Keratinocyte (primary cell): ENCODE measurements at regions not wholly inside any gene's neighbourhood (a gene's known extent, or its start where the extent isn't known, plus 50 kb on each side); places are given as distances from the start of the nearest gene placed in this dataset.

Source experiments
- DNase-seq: peaks from one replicate; pipeline ENCODE4 v3.0.0-alpha.2; 2011; ENCODE audit warnings: low read depth, missing footprints, low spot score
- FAIRE-seq: peaks from 2 replicates; lab custom pipeline; 2011; peaks lifted over from hg19 to GRCh38; lab: Jason Lieb, UNC
- H2AFZ ChIP-seq: 2 replicates; pipeline ENCODE4 v1.6.0; 2012; ENCODE audit warnings: low read length, control low read depth, inconsistent platforms; ENCODE audit not compliant: control insufficient read depth
- H3K27ac ChIP-seq: 2 replicates; pipeline ENCODE4 v1.5.1; 2011; ENCODE audit warnings: low read length; ENCODE audit not compliant: control insufficient read depth, insufficient read depth
- H3K27me3 ChIP-seq: 3 replicates; pipeline ENCODE4 v1.6.0; 2011; ENCODE audit warnings: low read length; ENCODE audit not compliant: control insufficient read depth, insufficient read depth; ENCODE audit errors: extremely low read depth
- H3K36me3 ChIP-seq, 2 experiments: 2 replicates in 1 of 2; 3 replicates in 1 of 2; pipeline ENCODE4 v1.5.1; 2011; ENCODE audit warnings: low read length in 2 of 2, mild to moderate bottlenecking in 1 of 2; ENCODE audit not compliant: control insufficient read depth in 2 of 2, insufficient read depth in 2 of 2; ENCODE audit errors: extremely low read depth in 1 of 2
- H3K4me1 ChIP-seq: 3 replicates; pipeline ENCODE4 v1.5.1; 2011; ENCODE audit warnings: low read length; ENCODE audit not compliant: control insufficient read depth, insufficient read depth; ENCODE audit errors: extremely low read depth
- H3K4me2 ChIP-seq: 3 replicates; pipeline ENCODE4 v1.6.0; 2011; ENCODE audit warnings: low read depth, low read length; ENCODE audit not compliant: control insufficient read depth, insufficient read depth; ENCODE audit errors: extremely low read depth
- H3K4me3 ChIP-seq, 3 experiments: fragments of 200-600 bp in 1 of 3; sonication (generic) in 1 of 3; 2 replicates in 2 of 3; 3 replicates in 1 of 3; pipeline ENCODE4 v1.5.1; 2011 to 2016; ENCODE audit warnings: low read length in 3 of 3, mild to moderate bottlenecking in 3 of 3, control low read depth in 2 of 3, inconsistent platforms in 1 of 3, low read depth in 1 of 3, mixed read lengths in 1 of 3, mixed run types in 1 of 3, moderate library complexity in 1 of 3; ENCODE audit not compliant: control insufficient read depth in 2 of 3, insufficient read depth in 2 of 3; ENCODE audit errors: extremely low read depth in 1 of 3
- H3K79me2 ChIP-seq: 2 replicates; pipeline ENCODE4 v1.6.0; 2012; ENCODE audit warnings: low read length; ENCODE audit not compliant: control insufficient read depth, insufficient read depth
- H3K9ac ChIP-seq: 3 replicates; pipeline ENCODE4 v1.6.0; 2011; ENCODE audit warnings: low read length; ENCODE audit not compliant: control insufficient read depth, insufficient read depth; ENCODE audit errors: extremely low read depth
- H3K9me1 ChIP-seq: 3 replicates; pipeline ENCODE4 v1.6.0; 2011; ENCODE audit warnings: low read length; ENCODE audit not compliant: control insufficient read depth, insufficient read depth; ENCODE audit errors: extremely low read depth
- H3K9me3 ChIP-seq: 2 replicates; pipeline ENCODE4 v1.5.1; 2012; ENCODE audit warnings: low read depth, low read length; ENCODE audit not compliant: control insufficient read depth
- H4K20me1 ChIP-seq: 3 replicates; pipeline ENCODE4 v1.6.0; 2011; ENCODE audit warnings: low read length; ENCODE audit not compliant: control insufficient read depth, insufficient read depth; ENCODE audit errors: extremely low read depth
- EZH2 ChIP-seq: IDR thresholded peaks from one replicate; pipeline ENCODE4 v1.6.1; 2012; ENCODE audit warnings: inconsistent platforms, mild to moderate bottlenecking, low read length, moderate library complexity
- dilution Hi-C: fragments of 300-500 bp; cut with MboI; formaldehyde crosslinking; loops from one replicate; pipeline ENCODE4 v1.7.0; 2020; ENCODE audit warnings: low sequenced_read_pairs; ENCODE audit not compliant: extremely low pct_ligation_motif_present
- TF ChIP-seq, protein P1 (sequence below), 3 experiments: IDR thresholded peaks in 1 of 3; conservative IDR thresholded peaks in 1 of 3; optimal IDR thresholded peaks in 1 of 3; 2 replicates in 2 of 3; 3 replicates in 1 of 3; pipeline versions ENCODE3 to v1.5.1; 2011; ENCODE audit warnings: low read length in 3 of 3, mild to moderate bottlenecking in 3 of 3, moderate library complexity in 2 of 3, control low read depth in 1 of 3, inconsistent platforms in 1 of 3; ENCODE audit not compliant: insufficient read depth in 2 of 3; ENCODE audit errors: extremely low read depth in 1 of 3

DNA sequence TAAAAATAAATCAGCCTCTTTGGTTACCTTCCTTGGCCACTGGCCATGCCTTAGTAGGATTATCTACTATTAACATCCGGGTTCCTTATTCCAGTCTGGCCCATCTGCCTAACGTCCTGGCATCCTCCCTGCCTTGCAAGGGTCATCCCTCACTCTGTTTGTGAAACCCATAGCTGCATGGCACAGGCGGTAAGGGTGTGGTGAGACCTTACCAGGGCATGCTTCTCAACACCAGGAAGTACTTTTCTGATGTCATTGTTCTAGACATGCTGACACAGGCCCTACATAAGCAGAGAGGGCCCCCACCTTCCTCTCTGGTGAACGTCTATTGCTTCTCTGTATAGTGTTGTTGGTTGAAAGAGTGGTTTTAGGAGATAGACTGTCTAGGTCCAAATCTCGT, 296.8 kb upstream of the SPRED2 start:
- H3K4me3 ChIP-seq = no peak overlapping the region
- no peaks in the 10 kb centered on the region for H3K27me3 ChIP-seq
- dilution Hi-C loops = no loop called here
- no peaks in the 10 kb centered on the region for H4K20me1 ChIP-seq
- H3K36me3 ChIP-seq = no peaks in the 10 kb centered on the region
- DNase-seq (no peak), FAIRE-seq (peak; percentile 17)
- TF ChIP-seq, protein P1, sequence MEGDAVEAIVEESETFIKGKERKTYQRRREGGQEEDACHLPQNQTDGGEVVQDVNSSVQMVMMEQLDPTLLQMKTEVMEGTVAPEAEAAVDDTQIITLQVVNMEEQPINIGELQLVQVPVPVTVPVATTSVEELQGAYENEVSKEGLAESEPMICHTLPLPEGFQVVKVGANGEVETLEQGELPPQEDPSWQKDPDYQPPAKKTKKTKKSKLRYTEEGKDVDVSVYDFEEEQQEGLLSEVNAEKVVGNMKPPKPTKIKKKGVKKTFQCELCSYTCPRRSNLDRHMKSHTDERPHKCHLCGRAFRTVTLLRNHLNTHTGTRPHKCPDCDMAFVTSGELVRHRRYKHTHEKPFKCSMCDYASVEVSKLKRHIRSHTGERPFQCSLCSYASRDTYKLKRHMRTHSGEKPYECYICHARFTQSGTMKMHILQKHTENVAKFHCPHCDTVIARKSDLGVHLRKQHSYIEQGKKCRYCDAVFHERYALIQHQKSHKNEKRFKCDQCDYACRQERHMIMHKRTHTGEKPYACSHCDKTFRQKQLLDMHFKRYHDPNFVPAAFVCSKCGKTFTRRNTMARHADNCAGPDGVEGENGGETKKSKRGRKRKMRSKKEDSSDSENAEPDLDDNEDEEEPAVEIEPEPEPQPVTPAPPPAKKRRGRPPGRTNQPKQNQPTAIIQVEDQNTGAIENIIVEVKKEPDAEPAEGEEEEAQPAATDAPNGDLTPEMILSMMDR (optimal IDR thresholded peaks at IDR 0.05 in 1 of 3, IDR thresholded peaks at IDR 0.05 in 1 of 3, conservative IDR thresholded peaks at IDR 0.05 in 1 of 3; ENCODE audit: extremely low read depth in 1 of 3, insufficient read depth in 2 of 3, low read length in 3 of 3) = no peak
- TF ChIP-seq EZH2 = no peak
- H3K4me1 ChIP-seq = peaks cover 11% of the 10 kb centered on the region
- no peak overlapping the region for H3K9ac ChIP-seq
- no peaks in the 10 kb centered on the region for H3K9me3 ChIP-seq
- peak overlapping the region; percentile 48 for H3K4me2 ChIP-seq
- H3K9me1 ChIP-seq = no peaks in the 10 kb centered on the region
- H2AFZ ChIP-seq = no peak overlapping the region
- no peaks in the 10 kb centered on the region for H3K79me2 ChIP-seq
- H3K27ac ChIP-seq = peak overlapping the region; percentile 27

DNA sequence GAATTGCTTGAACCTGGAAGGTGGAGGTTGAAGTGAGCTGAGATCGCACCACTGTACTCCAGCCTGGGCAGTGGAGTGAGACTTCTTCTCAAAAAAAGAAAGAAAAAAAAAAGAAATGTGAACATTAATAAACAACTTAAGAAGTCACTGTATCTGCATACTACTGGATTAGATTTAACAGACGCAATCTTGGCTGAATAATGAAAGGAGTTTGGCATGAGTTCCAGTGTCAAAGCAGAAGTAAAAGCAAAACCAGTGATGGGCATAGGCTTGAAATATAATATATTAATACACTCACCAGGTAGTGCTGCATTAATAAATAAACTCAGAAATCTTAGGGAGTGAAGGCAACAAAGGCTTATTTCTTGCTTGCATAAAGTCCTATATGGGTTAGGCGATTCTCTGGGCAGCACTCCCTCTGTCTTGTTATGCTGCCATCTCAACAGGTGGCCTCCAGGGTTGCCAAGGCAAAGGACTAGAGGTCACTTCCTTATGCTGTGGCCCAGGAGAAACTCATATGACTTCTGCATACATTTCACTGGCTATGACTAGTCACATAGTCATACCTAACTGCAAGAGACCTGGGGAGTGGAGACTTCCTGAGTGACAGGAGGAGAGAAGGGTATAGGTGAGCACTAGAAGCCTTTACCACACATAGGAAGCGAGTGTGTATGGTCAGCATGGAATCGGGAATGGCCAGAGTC, 296.2 kb upstream of the SPRED2 start:
- peak overlapping the region; percentile 3 for H2AFZ ChIP-seq
- no peaks in the 10 kb centered on the region for H3K9me3 ChIP-seq
- no peak for TF ChIP-seq EZH2
- TF ChIP-seq, protein P1 (optimal IDR thresholded peaks at IDR 0.05 in 1 of 3, IDR thresholded peaks at IDR 0.05 in 1 of 3, conservative IDR thresholded peaks at IDR 0.05 in 1 of 3; ENCODE audit: extremely low read depth in 1 of 3, insufficient read depth in 2 of 3, low read length in 3 of 3) = no peak
- DNase-seq (no peak), FAIRE-seq (peak; percentile 61)
- H3K36me3 ChIP-seq = no peaks in the 10 kb centered on the region
- peak overlapping the region; percentile 48 for H3K4me2 ChIP-seq
- dilution Hi-C loops = no loop called here
- H3K9ac ChIP-seq = no peak overlapping the region
- no peak overlapping the region for H3K4me3 ChIP-seq
- H3K27ac ChIP-seq = peak overlapping the region; percentile 27
- H4K20me1 ChIP-seq = no peaks in the 10 kb centered on the region
- peaks cover 11% of the 10 kb centered on the region for H3K4me1 ChIP-seq
- H3K9me1 ChIP-seq = no peaks in the 10 kb centered on the region
- H3K79me2 ChIP-seq = no peaks in the 10 kb centered on the region
- no peaks in the 10 kb centered on the region for H3K27me3 ChIP-seq
